ENCODE measurements at regions not wholly inside any gene's neighbourhood (a gene's known extent, or its start where the extent isn't known, plus 50 kb on each side); places are given as distances from the start of the nearest gene placed in this dataset.
A peak's percentile ranks its signal among the peaks of the same experiment; 100 is the strongest.

GRCh38 chr11:64444838-64445441 lies 86.0 kb downstream of the RPS6KA4 start:
- no peak overlapping the region for H3K4me3 ChIP-seq (ENCODE audit: low read length in 2 of 2)
- H3K27ac ChIP-seq (ENCODE audit: low read depth in 1 of 2, low read length in 2 of 2), result no peak overlapping the region
- H3K27me3 ChIP-seq (ENCODE audit: control insufficient read depth in 1 of 2, insufficient read depth in 2 of 2, low read length in 1 of 2), result no peaks in the 10 kb centered on the region
- H3K4me1 ChIP-seq (ENCODE audit: control insufficient read depth in 1 of 2, insufficient read depth in 2 of 2, low read length in 2 of 2), result no peaks in the 10 kb centered on the region
- no peak for DNase-seq
- H3K36me3 ChIP-seq (ENCODE audit: control insufficient read depth in 1 of 2, insufficient read depth in 2 of 2, low read length in 1 of 2), result no peaks in the 10 kb centered on the region
- WGBS, 2 donors, result 44 to 47% methylated on average over 4 of the region's 4 CpGs
- no peaks in the 10 kb centered on the region for H3K9me3 ChIP-seq (ENCODE audit: control insufficient read depth, low read length)
- ATAC-seq (ENCODE audit: low FRiP score), result no peak
- intact Hi-C loops (cut with DNase I), result no loop called here

- Histone ChIP-seq H3K36me3 (ENCODE audit: control insufficient read depth in 1 of 2, insufficient read depth in 2 of 2, low read length in 1 of 2) (no peaks in the 10 kb centered on the region), H3K4me3 (ENCODE audit: low read length in 2 of 2) (no peak overlapping the region), H3K9me3 (ENCODE audit: control insufficient read depth, low read length) (no peaks in the 10 kb centered on the region), H3K27me3 (ENCODE audit: control insufficient read depth in 1 of 2, insufficient read depth in 2 of 2, low read length in 1 of 2) (no peaks in the 10 kb centered on the region), H3K4me1 (ENCODE audit: control insufficient read depth in 1 of 2, insufficient read depth in 2 of 2, low read length in 2 of 2) (no peaks in the 10 kb centered on the region), H3K27ac (ENCODE audit: low read depth in 1 of 2, low read length in 2 of 2) (no peak overlapping the region)
- ATAC-seq (ENCODE audit: low FRiP score) (no peak), DNase-seq (peak in 1 of 2 donors; percentile 17)
- WGBS, 2 donors, result 91% methylated on average over 4 of the region's 4 CpGs
- intact Hi-C loops (cut with DNase I), result no loop called here
Observed at GRCh38 chr11:64445651-64446050, 86.7 kb downstream of the RPS6KA4 start.

DNA sequence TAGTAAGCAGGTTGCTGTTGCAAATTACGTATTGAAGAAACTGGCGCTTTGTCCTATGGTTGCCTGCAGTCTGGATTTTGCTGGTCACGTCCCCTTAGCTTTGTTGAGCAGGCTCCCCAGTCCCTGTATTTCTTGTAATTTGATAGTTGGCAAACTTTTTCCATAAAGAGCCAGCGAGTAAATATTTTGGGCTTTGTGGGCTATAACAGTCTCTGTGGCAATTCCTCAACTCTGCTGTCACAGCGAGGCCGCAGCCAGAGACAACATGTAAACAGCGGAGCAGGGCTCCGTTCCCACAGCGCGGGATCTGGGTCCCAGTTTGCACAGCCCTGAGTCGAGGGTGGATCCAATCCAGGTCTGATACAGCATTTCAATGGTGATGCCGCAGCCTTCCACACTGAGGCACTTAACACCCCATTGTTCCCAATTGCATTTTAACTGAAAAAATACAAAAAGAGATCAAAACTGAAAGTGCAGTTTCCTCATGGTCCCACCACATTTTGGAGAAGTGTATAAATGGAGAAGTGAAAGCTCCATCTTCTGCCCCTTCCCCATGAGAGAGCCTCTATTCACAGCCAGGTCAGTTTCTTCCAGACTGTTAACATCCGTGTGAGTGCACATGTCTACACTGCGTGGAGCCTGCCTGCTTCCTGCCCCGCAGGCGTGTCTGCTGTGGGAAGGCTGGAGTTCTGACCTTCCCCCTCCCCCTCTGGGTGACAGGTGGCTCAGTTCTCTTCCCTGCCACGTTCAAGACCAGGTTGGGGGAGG lies 89.1 kb downstream of the RPS6KA4 start:
- Histone ChIP-seq H3K27ac (ENCODE audit: low read depth in 1 of 2, low read length in 2 of 2) (peak overlapping the region in 1 of 2 donors; percentile 77), H3K4me1 (ENCODE audit: control insufficient read depth in 1 of 2, insufficient read depth in 2 of 2, low read length in 2 of 2) (no peaks in the 10 kb centered on the region), H3K9me3 (ENCODE audit: control insufficient read depth, low read length) (no peaks in the 10 kb centered on the region), H3K36me3 (ENCODE audit: control insufficient read depth in 1 of 2, insufficient read depth in 2 of 2, low read length in 1 of 2) (no peaks in the 10 kb centered on the region), H3K27me3 (ENCODE audit: control insufficient read depth in 1 of 2, insufficient read depth in 2 of 2, low read length in 1 of 2) (no peaks in the 10 kb centered on the region), H3K4me3 (ENCODE audit: low read length in 2 of 2) (peak overlapping the region; percentile 6 to 9)
- ATAC-seq (ENCODE audit: low FRiP score) (peak; percentile 69), DNase-seq (peak; percentile 73 to 88)
- 2% methylated on average over 17 of the region's 17 CpGs for WGBS, 2 donors
- intact Hi-C loops (cut with DNase I), result loop anchor here in 1 of 2 donors (2.0 kb wide), 1 partner anchor 205 kb away; no protein-coding TSS in a partner anchor

DNA sequence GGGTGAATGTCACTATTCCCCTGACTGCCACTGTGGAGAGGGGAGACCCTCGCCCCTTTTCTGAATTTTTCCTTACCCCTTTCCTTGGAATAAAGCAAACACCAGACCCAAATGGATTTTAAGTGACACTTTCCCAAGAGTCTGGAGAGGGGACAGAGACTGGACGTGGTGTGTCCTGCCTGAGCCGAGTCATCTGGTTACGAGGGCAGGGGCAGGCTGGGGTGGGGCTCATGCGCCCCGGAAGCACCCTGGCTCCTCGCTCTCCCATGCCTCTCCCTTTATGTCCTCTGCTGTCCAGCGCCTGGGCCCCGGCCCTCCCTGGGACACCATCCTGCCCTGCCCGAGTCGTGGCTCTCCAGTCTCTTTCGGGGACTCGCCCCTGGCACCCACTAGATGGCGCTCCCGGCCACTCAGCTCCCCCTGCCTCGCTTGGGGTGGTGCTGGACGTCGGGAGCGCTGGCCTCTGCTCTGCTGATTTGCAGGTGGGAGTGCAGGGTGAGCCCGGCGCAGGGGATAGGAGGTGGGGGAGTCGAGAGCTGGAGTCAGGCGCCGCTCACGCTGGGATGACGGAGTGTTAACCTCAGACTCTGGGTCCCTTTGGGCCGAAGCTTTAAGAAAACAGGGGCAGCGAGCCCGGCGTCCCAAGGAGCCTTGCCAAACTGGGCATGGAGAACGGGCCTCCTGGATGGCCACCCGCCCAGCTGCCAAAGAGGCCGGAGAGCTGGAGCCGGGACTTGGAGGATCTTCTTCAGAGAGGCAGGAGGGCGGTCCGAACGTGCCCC lies 89.8 kb downstream of the RPS6KA4 start:
- no peaks in the 10 kb centered on the region for H3K4me1 ChIP-seq (ENCODE audit: control insufficient read depth in 1 of 2, insufficient read depth in 2 of 2, low read length in 2 of 2)

GRCh38 chr11:64449381-64450167 lies 90.6 kb downstream of the RPS6KA4 start:
- 29 to 32% methylated on average over 31 of the region's 31 CpGs for WGBS, 2 donors
- DNase-seq, result peak; percentile 68 to 84

More for the DNA sequence above, 89.8 kb downstream of the RPS6KA4 start:
- WGBS, 2 donors, result 1% methylated on average over 35 to 37 of the region's 37 CpGs
- Histone ChIP-seq H3K4me3 (ENCODE audit: low read length in 2 of 2) (peak overlapping the region in 1 of 2 donors; percentile 7), H3K27me3 (ENCODE audit: control insufficient read depth in 1 of 2, insufficient read depth in 2 of 2, low read length in 1 of 2) (no peaks in the 10 kb centered on the region), H3K9me3 (ENCODE audit: control insufficient read depth, low read length) (no peaks in the 10 kb centered on the region), H3K27ac (ENCODE audit: low read depth in 1 of 2, low read length in 2 of 2) (peak overlapping the region in 1 of 2 donors; percentile 77), H3K36me3 (ENCODE audit: control insufficient read depth in 1 of 2, insufficient read depth in 2 of 2, low read length in 1 of 2) (no peaks in the 10 kb centered on the region)
- ATAC-seq (ENCODE audit: low FRiP score), result peak; percentile 95
- peak; percentile 92 to 95 for DNase-seq
- intact Hi-C loops (cut with DNase I), result loop anchor here in 1 of 2 donors (2.0 kb wide), 1 partner anchor 204 kb away; no protein-coding TSS in a partner anchor

GRCh38 chr11:64450168-64450560 lies 91.2 kb downstream of the RPS6KA4 start:
- H3K27me3 ChIP-seq (ENCODE audit: control insufficient read depth in 1 of 2, insufficient read depth in 2 of 2, low read length in 1 of 2), result no peaks in the 10 kb centered on the region
- WGBS, 2 donors, result 90 to 92% methylated on average over 2 of the region's 2 CpGs
- H3K4me1 ChIP-seq (ENCODE audit: control insufficient read depth in 1 of 2, insufficient read depth in 2 of 2, low read length in 2 of 2), result no peaks in the 10 kb centered on the region
- intact Hi-C loops (cut with DNase I), result no loop called here
- DNase-seq (no peak), ATAC-seq (ENCODE audit: low FRiP score) (no peak)
- H3K9me3 ChIP-seq (ENCODE audit: control insufficient read depth, low read length), result no peaks in the 10 kb centered on the region
- no peaks in the 10 kb centered on the region for H3K36me3 ChIP-seq (ENCODE audit: control insufficient read depth in 1 of 2, insufficient read depth in 2 of 2, low read length in 1 of 2)
- H3K4me3 ChIP-seq (ENCODE audit: low read length in 2 of 2), result no peak overlapping the region
- H3K27ac ChIP-seq (ENCODE audit: low read depth in 1 of 2, low read length in 2 of 2), result no peak overlapping the region

More at GRCh38 chr11:64449381-64450167, 90.6 kb downstream of the RPS6KA4 start:
- intact Hi-C loops (cut with DNase I), result loop anchor here in 1 of 2 donors (2.0 kb wide), 1 partner anchor 203 kb away; no protein-coding TSS in a partner anchor
- no peak overlapping the region for H3K27ac ChIP-seq (ENCODE audit: low read depth in 1 of 2, low read length in 2 of 2)
- no peak overlapping the region for H3K4me3 ChIP-seq (ENCODE audit: low read length in 2 of 2)
- peak; percentile 79 for ATAC-seq (ENCODE audit: low FRiP score)
- H3K36me3 ChIP-seq (ENCODE audit: control insufficient read depth in 1 of 2, insufficient read depth in 2 of 2, low read length in 1 of 2), result no peaks in the 10 kb centered on the region
- no peaks in the 10 kb centered on the region for H3K27me3 ChIP-seq (ENCODE audit: control insufficient read depth in 1 of 2, insufficient read depth in 2 of 2, low read length in 1 of 2)
- no peaks in the 10 kb centered on the region for H3K9me3 ChIP-seq (ENCODE audit: control insufficient read depth, low read length)
- H3K4me1 ChIP-seq (ENCODE audit: control insufficient read depth in 1 of 2, insufficient read depth in 2 of 2, low read length in 2 of 2), result no peaks in the 10 kb centered on the region

DNA sequence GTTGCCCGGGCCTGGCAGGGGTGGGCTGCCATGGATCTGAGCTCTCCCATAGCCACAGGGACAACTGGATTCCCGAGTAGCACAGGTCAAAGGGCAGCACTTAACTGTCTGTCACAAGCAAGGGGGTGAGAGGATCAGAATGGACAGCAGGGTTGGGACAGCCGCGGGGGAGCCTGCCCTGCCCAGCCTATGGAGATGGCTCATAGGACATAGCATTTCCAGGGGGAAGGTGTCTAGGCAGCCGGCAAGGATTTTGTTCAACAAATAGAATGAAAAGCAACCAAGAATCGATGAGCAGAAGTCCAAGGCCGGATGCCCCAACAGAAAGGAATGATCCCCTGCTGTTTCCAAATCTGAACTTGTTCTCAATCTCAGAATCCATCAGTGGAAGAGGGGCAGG lies 92.9 kb downstream of the RPS6KA4 start:
- no peaks in the 10 kb centered on the region for H3K9me3 ChIP-seq (ENCODE audit: control insufficient read depth, low read length)
- no peaks in the 10 kb centered on the region for H3K36me3 ChIP-seq (ENCODE audit: control insufficient read depth in 1 of 2, insufficient read depth in 2 of 2, low read length in 1 of 2)
- no peaks in the 10 kb centered on the region for H3K4me1 ChIP-seq (ENCODE audit: control insufficient read depth in 1 of 2, insufficient read depth in 2 of 2, low read length in 2 of 2)
- H3K4me3 ChIP-seq (ENCODE audit: low read length in 2 of 2), result no peak overlapping the region
- intact Hi-C loops (cut with DNase I), result no loop called here
- ATAC-seq (ENCODE audit: low FRiP score) (no peak), DNase-seq (peak in 1 of 2 donors; percentile 24)
- no peak overlapping the region for H3K27ac ChIP-seq (ENCODE audit: low read depth in 1 of 2, low read length in 2 of 2)
- 75 to 77% methylated on average over 7 of the region's 7 CpGs for WGBS, 2 donors
- no peaks in the 10 kb centered on the region for H3K27me3 ChIP-seq (ENCODE audit: control insufficient read depth in 1 of 2, insufficient read depth in 2 of 2, low read length in 1 of 2)

DNA sequence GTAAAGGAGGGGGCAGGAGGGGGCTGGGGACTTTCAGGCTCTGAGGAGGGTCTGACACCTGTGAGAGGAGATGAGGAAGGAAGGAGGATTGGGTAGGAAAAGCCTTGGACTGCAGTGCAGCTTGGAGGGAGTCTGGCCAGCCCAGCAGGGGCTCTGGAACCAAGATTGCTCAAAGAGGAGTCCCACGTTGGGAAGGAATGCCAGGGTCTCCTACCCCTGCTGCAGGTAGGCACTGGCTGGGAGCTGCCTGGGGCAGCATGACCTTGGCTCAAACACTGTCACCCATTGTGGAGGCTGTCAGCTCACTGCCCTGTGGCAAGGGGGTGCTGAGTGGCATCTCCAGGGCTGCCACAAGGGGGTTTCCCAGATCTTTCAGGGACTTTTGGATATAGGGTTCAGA lies 94.5 kb downstream of the RPS6KA4 start:
- no peaks in the 10 kb centered on the region for H3K4me1 ChIP-seq (ENCODE audit: control insufficient read depth in 1 of 2, insufficient read depth in 2 of 2, low read length in 2 of 2)
- 92 to 100% methylated on average over 1 of the region's 1 CpG for WGBS, 2 donors
- no peaks in the 10 kb centered on the region for H3K9me3 ChIP-seq (ENCODE audit: control insufficient read depth, low read length)
- no peak overlapping the region for H3K4me3 ChIP-seq (ENCODE audit: low read length in 2 of 2)
- H3K36me3 ChIP-seq (ENCODE audit: control insufficient read depth in 1 of 2, insufficient read depth in 2 of 2, low read length in 1 of 2), result no peaks in the 10 kb centered on the region
- intact Hi-C loops (cut with DNase I), result no loop called here
- no peaks in the 10 kb centered on the region for H3K27me3 ChIP-seq (ENCODE audit: control insufficient read depth in 1 of 2, insufficient read depth in 2 of 2, low read length in 1 of 2)
- DNase-seq (peak in 1 of 2 donors; percentile 26), ATAC-seq (ENCODE audit: low FRiP score) (no peak)
- H3K27ac ChIP-seq (ENCODE audit: low read depth in 1 of 2, low read length in 2 of 2), result no peak overlapping the region
